GM12878 (cell line): ENCODE measurements at regions not wholly inside any gene's neighbourhood (a gene's known extent, or its start where the extent isn't known, plus 50 kb on each side); places are given as distances from the start of the nearest gene placed in this dataset.

Experiments
- ATAC-seq: fragments of 200-7000 bp; cut with Tn5 transposase; 3 replicates; pipeline ENCODE4 v1.9.1; 2020; ENCODE audit warnings: mild to moderate bottlenecking, moderate library complexity
- BruUV-seq: library from RNA; stranded (reverse); fragments of 400-500 nt; replicated peaks from 2 replicates; lab custom pipeline; 2021; lab: Mats Ljungman, UMichigan
- CTCF ChIA-PET: fragments of 300-600 bp; sonication (Branson Sonifier 250); formaldehyde crosslinking; extraction: SDS; loops from one replicate; lab custom pipeline; 2021; ENCODE audit warnings: inconsistent platforms; lab: Yijun Ruan, JAX
- POLR2A ChIA-PET: fragments of 350-600 bp; formaldehyde crosslinking; extraction: SDS; loops from one replicate; lab custom pipeline; 2021; ENCODE audit warnings: inconsistent platforms; lab: Charles Lee
- RAD21 ChIA-PET: fragments of 300-600 bp; sonication (Branson Sonifier 250); formaldehyde crosslinking; loops from one replicate; lab custom pipeline; 2023; ENCODE audit warnings: antibody characterized with exemption; ENCODE audit not compliant: unreplicated experiment; lab: Charles Lee
- SMC1A ChIA-PET: fragments of 300-600 bp; sonication (Branson Sonifier 250); formaldehyde crosslinking; loops from one replicate; lab custom pipeline; 2023; ENCODE audit not compliant: unreplicated experiment, uncharacterized antibody; lab: Charles Lee
- DNase-seq: peaks from one replicate; pipeline ENCODE4 v3.0.0-alpha.2; 2011; ENCODE audit warnings: low read depth, low spot score
- FAIRE-seq: peaks from 3 replicates; lab custom pipeline; 2011; peaks lifted over from hg19 to GRCh38; lab: Jason Lieb, UNC
- H2AFZ ChIP-seq: 2 replicates; pipeline ENCODE4 v1.6.0; 2011; ENCODE audit warnings: low read depth, low read length, control low read depth; ENCODE audit not compliant: control insufficient read depth
- H3K27ac ChIP-seq: 2 replicates; pipeline ENCODE4 v1.5.1; 2011; ENCODE audit warnings: control low read depth; ENCODE audit not compliant: control insufficient read depth, insufficient read depth
- H3K27me3 ChIP-seq, 2 experiments: replicated peaks in 1 of 2; 2 replicates each; pipeline versions ENCODE4 v1.6.0 to v1.6.1; 2011; ENCODE audit warnings: low read length in 1 of 2; ENCODE audit not compliant: control insufficient read depth in 2 of 2, insufficient read depth in 2 of 2
- H3K36me3 ChIP-seq, 2 experiments: 2 replicates each; pipeline ENCODE4 v1.5.1; 2011; ENCODE audit warnings: low read length in 1 of 2; ENCODE audit not compliant: control insufficient read depth in 2 of 2, insufficient read depth in 2 of 2
- H3K4me1 ChIP-seq: 2 replicates; pipeline ENCODE4 v1.6.1; 2011; ENCODE audit warnings: mild to moderate bottlenecking, low read length, moderate library complexity, mixed read lengths; ENCODE audit not compliant: control insufficient read depth, insufficient read depth
- H3K4me2 ChIP-seq: 2 replicates; pipeline ENCODE4 v1.6.0; 2011; ENCODE audit warnings: control low read depth; ENCODE audit not compliant: control insufficient read depth, insufficient read depth
- H3K4me3 ChIP-seq: fragments of 200-600 bp; sonication (generic); 2 replicates; pipeline ENCODE4 v1.5.1; 2016
- H3K79me2 ChIP-seq: 2 replicates; pipeline ENCODE4 v1.6.0; 2011; ENCODE audit warnings: low read length; ENCODE audit not compliant: control insufficient read depth, insufficient read depth
- H3K9ac ChIP-seq: 2 replicates; pipeline ENCODE4 v1.8.0; 2011; ENCODE audit warnings: low read length, control low read depth, mixed read lengths; ENCODE audit not compliant: control insufficient read depth, insufficient read depth
- H3K9me3 ChIP-seq: replicated peaks from 3 replicates; pipeline ENCODE4 v1.5.1; 2011; ENCODE audit warnings: mild to moderate bottlenecking, low read length; ENCODE audit not compliant: control insufficient read depth, insufficient read depth
- H4K20me1 ChIP-seq: 2 replicates; pipeline ENCODE4 v1.6.0; 2011; ENCODE audit not compliant: control insufficient read depth, insufficient read depth
- CBFB ChIP-seq: IDR thresholded peaks from 2 replicates; pipeline ENCODE4 v1.6.1; 2016; ENCODE audit warnings: antibody characterized with exemption, low read depth
- CBX5 ChIP-seq: sonication (generic); IDR thresholded peaks from 2 replicates; pipeline ENCODE4 v1.6.1; 2016; ENCODE audit warnings: low read depth, moderate library complexity, mild to moderate bottlenecking, inconsistent platforms
- EGR1 ChIP-seq, 2 experiments: IDR thresholded peaks; 1 replicate in 1 of 2; 2 replicates in 1 of 2; pipeline ENCODE4 v1.6.1; 2011 to 2012; ENCODE audit warnings: low read depth in 2 of 2, low read length in 2 of 2, borderline replicate concordance in 1 of 2, mild to moderate bottlenecking in 1 of 2, moderate library complexity in 1 of 2
- FOXK2 ChIP-seq: fragments of 450-650 bp; IDR thresholded peaks from 2 replicates; pipeline ENCODE4 v1.6.1; 2017; ENCODE audit warnings: mild to moderate bottlenecking, moderate library complexity
- JUNB ChIP-seq: IDR thresholded peaks from 2 replicates; pipeline ENCODE4 v1.6.1; 2016; ENCODE audit warnings: antibody characterized with exemption, mild to moderate bottlenecking
- KDM1A ChIP-seq: fragments of 200-600 bp; sonication (generic); IDR thresholded peaks from 2 replicates; pipeline ENCODE4 v1.6.1; 2016; ENCODE audit warnings: borderline replicate concordance
- MLLT1 ChIP-seq: fragments of 450-650 bp; IDR thresholded peaks from 2 replicates; pipeline ENCODE4 v1.6.1; 2016; ENCODE audit warnings: mild to moderate bottlenecking
- POLR2AphosphoS2 ChIP-seq: IDR thresholded peaks from 2 replicates; pipeline ENCODE4 v1.6.1; 2011; ENCODE audit warnings: low read depth, mild to moderate bottlenecking, low read length, improper control_type of control experiment, moderate library complexity
- POLR2AphosphoS5 ChIP-seq: IDR thresholded peaks from 2 replicates; pipeline ENCODE4 v1.6.1; 2011; ENCODE audit warnings: mild to moderate bottlenecking, low read length, inconsistent platforms
- RAD51 ChIP-seq: fragments of 450-650 bp; IDR thresholded peaks from 2 replicates; pipeline ENCODE4 v1.6.1; 2016; ENCODE audit warnings: moderate library complexity, mild to moderate bottlenecking, inconsistent platforms
- SPI1 ChIP-seq: IDR thresholded peaks from 2 replicates; pipeline ENCODE4 v1.6.1; 2011; ENCODE audit warnings: low read depth, mild to moderate bottlenecking, low read length, moderate library complexity, borderline replicate concordance; ENCODE audit not compliant: insufficient read depth
- TCF7 ChIP-seq: IDR thresholded peaks from 2 replicates; pipeline ENCODE4 v1.6.1; 2014; ENCODE audit warnings: antibody characterized with exemption, borderline replicate concordance
- WGBS: methylation state at CpG from one replicate; pipeline ENCODE4 v1.1.6; 2016; ENCODE audit warnings: low lambda C conversion rate; ENCODE audit not compliant: insufficient replicate concordance, insufficient coverage; ENCODE audit errors: missing lambda C conversion rate; 5-methylcytosine and 5-hydroxymethylcytosine counted together
- in situ Hi-C: fragments of 300-500 bp; cut with MboI; formaldehyde crosslinking; loops from 9 replicates; pipeline ENCODE4 v1.14.3; 2018; ENCODE audit warnings: mixed read lengths
- intact Hi-C: fragments of 100-400 bp; cut with micrococcal nuclease; formaldehyde crosslinking; loops from one replicate; pipeline ENCODE4 v1.14.2; 2022; ENCODE audit not compliant: unreplicated experiment

GRCh38 chr4:163878336-163879121 lies 384.0 kb downstream of the TMA16 start:
- Histone ChIP-seq H2AFZ (no peak overlapping the region), H3K4me2 (no peak overlapping the region), H3K9ac (no peak overlapping the region), H3K27ac (no peak overlapping the region), H3K4me1 (no peaks in the 10 kb centered on the region), H4K20me1 (no peaks in the 10 kb centered on the region), H3K79me2 (no peaks in the 10 kb centered on the region), H3K27me3 (no peaks in the 10 kb centered on the region), H3K36me3 (no peaks in the 10 kb centered on the region), H3K4me3 (no peak overlapping the region), H3K9me3 (no peaks in the 10 kb centered on the region)
- FAIRE-seq (no peak), DNase-seq (no peak), ATAC-seq (no peak)
- in situ Hi-C loops, result no loop called here
- intact Hi-C loops, result loop anchor here (10.0 kb wide), 1 partner anchor 324 kb away; no protein-coding TSS in a partner anchor
- ChIA-PET CTCF (no interaction called here), POLR2A (no interaction called here), SMC1A (interaction anchor here (0.6 kb wide), 1 partner anchor 18 kb away, joined by 3 read pairs; no protein-coding TSS in a partner anchor), RAD21 (no interaction called here)
- WGBS, result 54% methylated on average over 3 of the region's 3 CpGs
- TF ChIP-seq POLR2AphosphoS2 (no peak), JUNB (0 out of 2 replicates have a peak, but pooled peaks have one; percentile 21), KDM1A (no peak), CBX5 (no peak)
- no TSS peak for BruUV-seq

GRCh38 chr4:163892417-163892816 lies 397.9 kb downstream of the TMA16 start:
- Histone ChIP-seq H3K4me3 (no peak overlapping the region), H3K9ac (no peak overlapping the region), H4K20me1 (no peaks in the 10 kb centered on the region), H3K4me1 (no peaks in the 10 kb centered on the region), H2AFZ (no peak overlapping the region), H3K79me2 (no peaks in the 10 kb centered on the region), H3K36me3 (no peaks in the 10 kb centered on the region), H3K27me3 (no peaks in the 10 kb centered on the region; a peak in 1 of 4 replicates), H3K9me3 (no peaks in the 10 kb centered on the region), H3K27ac (no peak overlapping the region), H3K4me2 (no peak overlapping the region)
- FAIRE-seq (no peak), ATAC-seq (no peak), DNase-seq (no peak)
- TF ChIP-seq SPI1, result no peak
- TF ChIP-seq TCF7, result no peak
- TF ChIP-seq MLLT1, result no peak
- TF ChIP-seq EGR1 (IDR thresholded peaks at IDR 0.05; ENCODE audit: borderline replicate concordance in 1 of 2, low read depth in 2 of 2, low read length in 2 of 2), result no peak
- TF ChIP-seq CBFB, result no peak
- TF ChIP-seq RAD51, result no peak
- no peak for TF ChIP-seq FOXK2
- no peak for TF ChIP-seq POLR2AphosphoS5
- ChIA-PET RAD21 (no interaction called here), SMC1A (no interaction called here), POLR2A (no interaction called here), CTCF (interaction anchor here (0.8 kb wide), 1 partner anchor 8 kb away, joined by 5 read pairs; no protein-coding TSS in a partner anchor)
- in situ Hi-C loops (no loop called here), intact Hi-C loops (no loop called here)
- no TSS peak for BruUV-seq
